DMS153 treated with DMSO at 0.1 percent for 48 hours (cell line): ENCODE measurements at regions not wholly inside any gene's neighbourhood (a gene's known extent, or its start where the extent isn't known, plus 50 kb on each side); places are given as distances from the start of the nearest gene placed in this dataset.
"Not testable (repeated sequence)": the region's sequence is repeated elsewhere in the genome, so short reads cannot be mapped to it uniquely, and the experiment has no call there.

Experiments
- DNase-seq: peaks from one replicate; lab custom pipeline; 2025; ENCODE audit not compliant: unreplicated experiment; lab: John Stamatoyannopoulos, UW

- no peak for DNase-seq
Observed at GRCh38 chr21:22363504-22363903, 1365.3 kb downstream of the NCAM2 start.

GRCh38 chr21:22364163-22364562, 1366.0 kb downstream of the NCAM2 start:
- no peak for DNase-seq

GRCh38 chr21:22374218-22374969, 1376.2 kb downstream of the NCAM2 start:
- DNase-seq = no peak

GRCh38 chr21:22377795-22378194, 1379.6 kb downstream of the NCAM2 start:
- DNase-seq = not testable (repeated sequence)

- no peak for DNase-seq
Observed at GRCh38 chr21:22393324-22393723, 1395.1 kb downstream of the NCAM2 start.

GRCh38 chr21:22395965-22396364, 1397.8 kb downstream of the NCAM2 start:
- no peak for DNase-seq

GRCh38 chr21:22399681-22400514, 1401.7 kb downstream of the NCAM2 start:
- DNase-seq = no peak

GRCh38 chr21:22409571-22409970, 1411.4 kb downstream of the NCAM2 start:
- no peak for DNase-seq

- DNase-seq = no peak
Observed at GRCh38 chr21:22416555-22416954, 1418.3 kb downstream of the NCAM2 start.

- no peak for DNase-seq
Observed at GRCh38 chr21:22421416-22422180, 1423.4 kb downstream of the NCAM2 start.

- no peak for DNase-seq
Observed at GRCh38 chr21:22438428-22439086, 1440.3 kb downstream of the NCAM2 start.

GRCh38 chr21:22444990-22445389, 1446.8 kb downstream of the NCAM2 start:
- DNase-seq = no peak

GRCh38 chr21:22450507-22450906, 1452.3 kb downstream of the NCAM2 start:
- DNase-seq = no peak

- DNase-seq = no peak
Observed at GRCh38 chr21:22456241-22456640, 1458.0 kb downstream of the NCAM2 start.

GRCh38 chr21:22468893-22469292, 1470.7 kb downstream of the NCAM2 start:
- no peak for DNase-seq

GRCh38 chr21:22474403-22474802, 1476.2 kb downstream of the NCAM2 start:
- no peak for DNase-seq

GRCh38 chr21:22476214-22476613, 1478.0 kb downstream of the NCAM2 start:
- no peak for DNase-seq

- no peak for DNase-seq
Observed at GRCh38 chr21:22476726-22477646, 1478.8 kb downstream of the NCAM2 start.

GRCh38 chr21:22490049-22490448, 1491.8 kb downstream of the NCAM2 start:
- DNase-seq = no peak

- DNase-seq = no peak
Observed at GRCh38 chr21:22516230-22516629, 1518.0 kb downstream of the NCAM2 start.
